Fibroblast of pulmonary artery (primary cell): ENCODE measurements at regions not wholly inside any gene's neighbourhood (a gene's known extent, or its start where the extent isn't known, plus 50 kb on each side); places are given as distances from the start of the nearest gene placed in this dataset.

Source experiments
- DNase-seq: peaks from one replicate; pipeline ENCODE4 v3.0.0-alpha.2; 2010; ENCODE audit warnings: low read depth
- H3K4me3 ChIP-seq: replicated peaks from 2 replicates; pipeline ENCODE4 v1.5.1; 2011; ENCODE audit warnings: low read depth, mild to moderate bottlenecking, control low read depth, low read length, moderate library complexity
- CTCF ChIP-seq: IDR thresholded peaks from 2 replicates; pipeline ENCODE4 v1.5.1; 2011; ENCODE audit warnings: mild to moderate bottlenecking, control low read depth, low read length, inconsistent platforms; ENCODE audit errors: missing control alignments

- DNase-seq, result no peak
Observed at GRCh38 chr4:119765469-119765868, 136.9 kb upstream of the PDE5A start.

GRCh38 chr4:119763386-119763785, 134.8 kb upstream of the PDE5A start:
- no peak overlapping the region for H3K4me3 ChIP-seq
- TF ChIP-seq CTCF, result no peak
- DNase-seq, result no peak

More at GRCh38 chr4:119765469-119765868, 136.9 kb upstream of the PDE5A start:
- no peak overlapping the region for H3K4me3 ChIP-seq
- TF ChIP-seq CTCF, result no peak

GRCh38 chr4:119755599-119755998, 127.0 kb upstream of the PDE5A start:
- TF ChIP-seq CTCF, result no peak
- no peak for DNase-seq

GRCh38 chr4:119752936-119753335, 124.3 kb upstream of the PDE5A start:
- DNase-seq, result no peak
- no peak overlapping the region for H3K4me3 ChIP-seq
- no peak for TF ChIP-seq CTCF

More at GRCh38 chr4:119755599-119755998, 127.0 kb upstream of the PDE5A start:
- no peak overlapping the region for H3K4me3 ChIP-seq

- DNase-seq, result no peak
- H3K4me3 ChIP-seq, result no peak overlapping the region
- TF ChIP-seq CTCF, result no peak
Observed at GRCh38 chr4:119750771-119751170, 122.2 kb upstream of the PDE5A start.

GRCh38 chr4:119750048-119750447, 121.4 kb upstream of the PDE5A start:
- no peak for TF ChIP-seq CTCF
- no peak for DNase-seq
- H3K4me3 ChIP-seq, result no peak overlapping the region

GRCh38 chr4:119748853-119749252, 120.2 kb upstream of the PDE5A start:
- no peak overlapping the region for H3K4me3 ChIP-seq
- no peak for TF ChIP-seq CTCF
- DNase-seq, result no peak
